SK-N-SH treated with all-trans-retinoic acid at 6 μM for 48 hours (cell line): ENCODE measurements at regions not wholly inside any gene's neighbourhood (a gene's known extent, or its start where the extent isn't known, plus 50 kb on each side); places are given as distances from the start of the nearest gene placed in this dataset.
A peak's percentile ranks its signal among the peaks of the same experiment; 100 is the strongest.

Experiments
- ATAC-seq: fragments of 200-7000 bp; cut with Tn5 transposase; 3 replicates; pipeline ENCODE4 v1.9.1; 2020; ENCODE audit warnings: mild to moderate bottlenecking, moderate library complexity
- ARNTL ChIP-seq: fragments of 450-650 bp; formaldehyde crosslinking; IDR thresholded peaks from 2 replicates; pipeline ENCODE4 v1.5.0; 2020; ENCODE audit warnings: low read depth, mild to moderate bottlenecking, moderate library complexity, borderline replicate concordance
- BACH2 ChIP-seq: fragments of 250-450 bp; sonication (Bioruptor Pico); IDR thresholded peaks from 2 replicates; pipeline ENCODE4 v1.9.0; 2021; ENCODE audit warnings: mild to moderate bottlenecking, borderline replicate concordance
- CSDC2 ChIP-seq: fragments of 250-450 bp; sonication (Bioruptor Pico); IDR thresholded peaks from 2 replicates; pipeline ENCODE4 v1.5.0; 2020; ENCODE audit warnings: mild to moderate bottlenecking, moderate library complexity
- CSRNP3 ChIP-seq: fragments of 250-450 bp; sonication (Bioruptor Pico); IDR thresholded peaks from 2 replicates; pipeline ENCODE4 v1.5.1; 2021; ENCODE audit warnings: mild to moderate bottlenecking, moderate library complexity
- ESRRG ChIP-seq: fragments of 250-450 bp; sonication (Bioruptor Pico); IDR thresholded peaks from 2 replicates; pipeline ENCODE4 v1.6.1; 2021; ENCODE audit warnings: mild to moderate bottlenecking
- GLIS3 ChIP-seq: fragments of 250-450 bp; sonication (Bioruptor Pico); IDR thresholded peaks from 2 replicates; pipeline ENCODE4 v1.5.0; 2020; ENCODE audit warnings: mild to moderate bottlenecking, moderate library complexity
- ISL1 ChIP-seq: fragments of 250-450 bp; sonication (Bioruptor Pico); IDR thresholded peaks from 2 replicates; pipeline ENCODE4 v2.1.2; 2022; ENCODE audit warnings: mild to moderate bottlenecking, moderate library complexity
- OSR1 ChIP-seq: fragments of 250-450 bp; sonication (Bioruptor Pico); IDR thresholded peaks from 2 replicates; pipeline ENCODE4 v1.8.0; 2022; ENCODE audit warnings: moderate library complexity, mild to moderate bottlenecking, inconsistent platforms
- PPARA ChIP-seq: fragments of 250-450 bp; sonication (Bioruptor Pico); IDR thresholded peaks from 2 replicates; pipeline ENCODE4 v1.5.0; 2020; ENCODE audit warnings: mild to moderate bottlenecking, borderline replicate concordance
- RARB ChIP-seq: fragments of 250-450 bp; sonication (Bioruptor Pico); IDR thresholded peaks from 2 replicates; pipeline ENCODE4 v1.8.0; 2021; ENCODE audit warnings: mild to moderate bottlenecking, moderate library complexity
- TCF4 ChIP-seq: fragments of 250-450 bp; sonication (Bioruptor Pico); IDR thresholded peaks from 2 replicates; pipeline ENCODE4 v1.8.0; 2021; ENCODE audit warnings: mild to moderate bottlenecking, moderate library complexity, borderline replicate concordance
- TOX ChIP-seq: fragments of 250-450 bp; sonication (Bioruptor Pico); IDR thresholded peaks from 2 replicates; pipeline ENCODE4 v1.8.0; 2021; ENCODE audit warnings: mild to moderate bottlenecking, moderate library complexity, borderline replicate concordance
- TSHZ2 ChIP-seq: fragments of 250-450 bp; sonication (Bioruptor Pico); IDR thresholded peaks from 2 replicates; pipeline ENCODE4 v1.5.0; 2020; ENCODE audit warnings: mild to moderate bottlenecking, moderate library complexity
- ZC3H10 ChIP-seq: fragments of 250-450 bp; sonication (Bioruptor Pico); IDR thresholded peaks from 2 replicates; pipeline ENCODE4 v1.5.1; 2021; ENCODE audit warnings: mild to moderate bottlenecking, moderate library complexity
- ZFP3 ChIP-seq: fragments of 250-450 bp; sonication (Bioruptor Pico); IDR thresholded peaks from 2 replicates; pipeline ENCODE4 v1.5.0; 2020; ENCODE audit warnings: mild to moderate bottlenecking, moderate library complexity
- ZFP30 ChIP-seq: fragments of 450-650 bp; formaldehyde crosslinking; IDR thresholded peaks from 2 replicates; pipeline ENCODE4 v1.5.0; 2022; ENCODE audit warnings: mild to moderate bottlenecking, moderate library complexity
- ZNF565 ChIP-seq: fragments of 450-650 bp; formaldehyde crosslinking; conservative IDR thresholded peaks from 2 replicates; pipeline ENCODE4 v1.5.0; 2020; ENCODE audit warnings: low read depth, mild to moderate bottlenecking, moderate library complexity
- ZNF70 ChIP-seq: fragments of 450-650 bp; formaldehyde crosslinking; IDR thresholded peaks from 2 replicates; pipeline ENCODE4 v1.5.0; 2020; ENCODE audit warnings: mild to moderate bottlenecking, moderate library complexity
- ZNF8 ChIP-seq: fragments of 450-650 bp; formaldehyde crosslinking; IDR thresholded peaks from 2 replicates; pipeline ENCODE4 v1.5.0; 2020; ENCODE audit warnings: mild to moderate bottlenecking, moderate library complexity
- TF ChIP-seq, protein P1 (sequence below): fragments of 250-450 bp; sonication (Bioruptor Pico); IDR thresholded peaks from 2 replicates; pipeline ENCODE4 v1.8.0; 2020; ENCODE audit warnings: mild to moderate bottlenecking, moderate library complexity, borderline replicate concordance
- TF ChIP-seq, protein P2 (sequence below): fragments of 250-450 bp; sonication (Bioruptor Pico); IDR thresholded peaks from 2 replicates; pipeline ENCODE4 v1.8.0; 2021; ENCODE audit warnings: low read depth, mild to moderate bottlenecking, moderate library complexity, borderline replicate concordance

DNA sequence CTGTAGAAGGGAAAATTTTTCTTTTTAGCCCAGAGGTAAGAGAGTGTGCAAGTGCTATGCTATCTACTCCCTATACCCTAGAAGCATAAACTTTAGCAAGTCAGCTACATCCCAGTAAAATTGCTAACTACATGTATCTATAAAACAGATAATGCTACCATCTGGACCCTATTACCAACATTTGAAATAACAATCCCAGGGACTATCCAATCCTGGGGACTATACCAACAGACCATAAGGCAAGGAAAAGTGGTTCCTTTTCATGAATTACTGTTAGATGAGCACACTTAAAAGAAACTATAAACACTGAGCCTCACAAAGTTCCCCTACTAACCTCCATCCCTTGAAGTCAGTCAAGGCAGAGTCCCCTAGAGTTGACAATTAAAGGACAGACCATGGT lies 213.6 kb upstream of the VEGFC start:
- TF ChIP-seq TCF4 (CRISPR knock-in tag) (no peak), RARB (no peak), CSDC2 (CRISPR knock-in tag) (no peak)
- ATAC-seq, result no peak

DNA sequence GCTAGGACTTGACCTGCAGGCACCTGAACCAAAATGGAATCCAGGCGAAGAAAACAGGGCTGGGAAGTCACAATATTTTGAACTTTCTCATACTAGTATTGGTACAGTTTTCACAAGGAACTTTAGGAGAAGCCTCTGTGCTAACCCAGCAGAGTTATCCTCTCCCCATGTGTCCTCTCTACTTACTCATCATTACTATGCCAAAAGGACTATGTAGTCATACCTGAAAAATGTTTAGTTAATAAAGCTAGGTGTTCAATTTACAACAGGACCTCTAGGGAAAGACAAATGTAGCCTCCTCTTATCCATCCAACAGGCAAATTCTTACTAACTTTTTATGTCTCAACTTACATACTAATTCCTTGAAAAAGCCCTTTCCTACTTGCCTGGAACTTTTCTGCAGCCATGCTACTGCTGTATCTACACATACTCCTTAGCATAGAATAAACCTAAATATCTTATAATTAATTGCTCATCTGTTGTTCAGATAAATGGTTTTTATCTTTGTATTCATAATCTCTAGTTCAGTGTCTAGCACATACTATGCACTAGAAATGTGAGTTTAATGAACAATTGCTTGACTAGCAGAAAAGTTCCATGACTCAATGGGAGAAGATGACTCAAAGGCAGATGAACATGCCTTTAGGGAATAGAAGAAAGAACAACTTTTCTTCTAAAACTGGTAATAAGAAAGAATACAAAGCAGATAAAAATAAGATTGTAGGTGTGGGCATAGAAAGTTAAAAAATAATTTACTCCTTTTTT lies 215.5 kb upstream of the VEGFC start:
- ATAC-seq, result peak; percentile 45
- TF ChIP-seq PPARA (CRISPR knock-in tag) (no peak), GLIS3 (CRISPR knock-in tag) (no peak), ZNF8 (no peak), ZFP3 (CRISPR knock-in tag) (no peak), RARB (no peak), ZFP30 (CRISPR knock-in tag) (no peak), ISL1 (CRISPR knock-in tag) (no peak), TSHZ2 (no peak), TCF4 (CRISPR knock-in tag) (no peak), CSDC2 (CRISPR knock-in tag) (no peak), CSRNP3 (CRISPR knock-in tag) (no peak), ZNF565 (CRISPR knock-in tag) (no peak), ZC3H10 (no peak), BACH2 (no peak), TOX (no peak), ZNF70 (CRISPR knock-in tag) (no peak), ESRRG (CRISPR knock-in tag) (no peak), OSR1 (CRISPR knock-in tag) (no peak)
- TF ChIP-seq, protein P1, sequence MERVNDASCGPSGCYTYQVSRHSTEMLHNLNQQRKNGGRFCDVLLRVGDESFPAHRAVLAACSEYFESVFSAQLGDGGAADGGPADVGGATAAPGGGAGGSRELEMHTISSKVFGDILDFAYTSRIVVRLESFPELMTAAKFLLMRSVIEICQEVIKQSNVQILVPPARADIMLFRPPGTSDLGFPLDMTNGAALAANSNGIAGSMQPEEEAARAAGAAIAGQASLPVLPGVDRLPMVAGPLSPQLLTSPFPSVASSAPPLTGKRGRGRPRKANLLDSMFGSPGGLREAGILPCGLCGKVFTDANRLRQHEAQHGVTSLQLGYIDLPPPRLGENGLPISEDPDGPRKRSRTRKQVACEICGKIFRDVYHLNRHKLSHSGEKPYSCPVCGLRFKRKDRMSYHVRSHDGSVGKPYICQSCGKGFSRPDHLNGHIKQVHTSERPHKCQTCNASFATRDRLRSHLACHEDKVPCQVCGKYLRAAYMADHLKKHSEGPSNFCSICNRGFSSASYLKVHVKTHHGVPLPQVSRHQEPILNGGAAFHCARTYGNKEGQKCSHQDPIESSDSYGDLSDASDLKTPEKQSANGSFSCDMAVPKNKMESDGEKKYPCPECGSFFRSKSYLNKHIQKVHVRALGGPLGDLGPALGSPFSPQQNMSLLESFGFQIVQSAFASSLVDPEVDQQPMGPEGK (CRISPR knock-in tag), result no peak
- TF ChIP-seq, protein P2, sequence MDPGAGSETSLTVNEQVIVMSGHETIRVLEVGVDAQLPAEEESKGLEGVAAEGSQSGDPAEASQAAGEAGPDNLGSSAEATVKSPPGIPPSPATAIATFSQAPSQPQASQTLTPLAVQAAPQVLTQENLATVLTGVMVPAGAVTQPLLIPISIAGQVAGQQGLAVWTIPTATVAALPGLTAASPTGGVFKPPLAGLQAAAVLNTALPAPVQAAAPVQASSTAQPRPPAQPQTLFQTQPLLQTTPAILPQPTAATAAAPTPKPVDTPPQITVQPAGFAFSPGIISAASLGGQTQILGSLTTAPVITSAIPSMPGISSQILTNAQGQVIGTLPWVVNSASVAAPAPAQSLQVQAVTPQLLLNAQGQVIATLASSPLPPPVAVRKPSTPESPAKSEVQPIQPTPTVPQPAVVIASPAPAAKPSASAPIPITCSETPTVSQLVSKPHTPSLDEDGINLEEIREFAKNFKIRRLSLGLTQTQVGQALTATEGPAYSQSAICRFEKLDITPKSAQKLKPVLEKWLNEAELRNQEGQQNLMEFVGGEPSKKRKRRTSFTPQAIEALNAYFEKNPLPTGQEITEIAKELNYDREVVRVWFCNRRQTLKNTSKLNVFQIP (CRISPR knock-in tag), result no peak

DNA sequence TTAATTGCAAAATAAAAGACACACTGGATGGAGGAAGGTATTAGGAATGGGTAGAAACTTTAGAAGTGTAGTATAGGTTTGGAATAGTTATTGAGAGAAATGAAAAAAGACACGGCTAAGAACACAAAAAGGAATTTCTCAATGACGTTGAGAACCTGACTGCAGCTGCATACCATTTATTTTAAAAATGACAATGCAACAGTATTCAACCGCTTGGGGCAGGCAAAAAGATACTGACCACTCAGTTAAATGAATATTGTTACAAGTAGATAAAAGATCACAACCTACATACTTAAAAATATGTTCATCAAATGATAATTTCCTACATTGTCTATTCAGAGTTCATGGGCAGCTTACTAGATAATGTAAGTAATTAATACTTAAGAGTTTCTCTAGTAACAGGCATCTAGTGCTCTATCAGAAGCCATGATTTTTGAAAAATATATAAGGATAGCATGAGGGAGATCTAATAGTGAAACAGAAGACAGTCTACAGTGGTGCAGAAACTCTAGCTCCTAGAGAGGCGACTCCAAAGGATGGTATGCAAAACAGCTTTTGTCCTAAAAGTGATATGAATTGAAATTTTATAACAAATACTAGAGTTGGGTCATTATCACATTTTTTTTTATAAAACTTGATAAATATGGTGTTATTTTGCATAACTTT lies 216.2 kb upstream of the VEGFC start:
- peak; percentile 54 for ATAC-seq
- TF ChIP-seq CSDC2 (CRISPR knock-in tag), result no peak
- no peak for TF ChIP-seq ZNF8
- TF ChIP-seq GLIS3 (CRISPR knock-in tag), result no peak
- TF ChIP-seq CSRNP3 (CRISPR knock-in tag), result no peak
- no peak for TF ChIP-seq TCF4 (CRISPR knock-in tag)
- TF ChIP-seq ZNF70 (CRISPR knock-in tag), result no peak
- TF ChIP-seq ZFP3 (CRISPR knock-in tag), result no peak
- no peak for TF ChIP-seq ARNTL (CRISPR knock-in tag)
